GM23248 (cell line): ENCODE measurements at regions not wholly inside any gene's neighbourhood (a gene's known extent, or its start where the extent isn't known, plus 50 kb on each side); places are given as distances from the start of the nearest gene placed in this dataset.

ENCODE experiments used
- DNase-seq: peaks from one replicate; pipeline ENCODE4 v3.0.0-alpha.2; 2015
- H2AFZ ChIP-seq: fragments of 200-600 bp; sonication (generic); 2 replicates; pipeline ENCODE4 v1.6.1; 2016; ENCODE audit warnings: antibody characterized with exemption
- H3F3A ChIP-seq: fragments of 200-600 bp; sonication (generic); 2 replicates; pipeline ENCODE4 v1.6.1; 2016; ENCODE audit warnings: mild to moderate bottlenecking, antibody characterized with exemption, mixed run types; ENCODE audit not compliant: insufficient read depth
- H3K27ac ChIP-seq: fragments of 200-600 bp; sonication (generic); 2 replicates; pipeline ENCODE4 v1.5.1; 2016; ENCODE audit warnings: mild to moderate bottlenecking
- H3K27me3 ChIP-seq: fragments of 200-600 bp; sonication (generic); replicated peaks from 2 replicates; pipeline ENCODE4 v1.6.1; 2016; ENCODE audit warnings: mild to moderate bottlenecking; ENCODE audit not compliant: insufficient read depth
- H3K36me3 ChIP-seq: fragments of 200-600 bp; sonication (generic); 2 replicates; pipeline ENCODE4 v1.6.1; 2016; ENCODE audit warnings: low read depth, mild to moderate bottlenecking
- H3K4me1 ChIP-seq: fragments of 200-600 bp; sonication (generic); 2 replicates; pipeline ENCODE4 v1.6.1; 2016; ENCODE audit warnings: mild to moderate bottlenecking; ENCODE audit not compliant: insufficient read depth
- H3K4me2 ChIP-seq: fragments of 200-600 bp; sonication (generic); one replicate; pipeline ENCODE4 v1.6.1; 2016; ENCODE audit warnings: mild to moderate bottlenecking; ENCODE audit not compliant: unreplicated experiment
- H3K4me3 ChIP-seq: fragments of 200-600 bp; sonication (generic); 2 replicates; pipeline ENCODE4 v1.5.1; 2016; ENCODE audit warnings: mild to moderate bottlenecking
- H3K79me2 ChIP-seq: fragments of 200-600 bp; sonication (generic); 2 replicates; pipeline ENCODE4 v1.6.1; 2016; ENCODE audit warnings: mild to moderate bottlenecking; ENCODE audit not compliant: insufficient read depth
- H3K9ac ChIP-seq: fragments of 200-600 bp; sonication (generic); 2 replicates; pipeline ENCODE4 v1.6.1; 2016; ENCODE audit warnings: mild to moderate bottlenecking
- H3K9me2 ChIP-seq: fragments of 200-600 bp; sonication (generic); 2 replicates; pipeline ENCODE4 v1.6.1; 2016; ENCODE audit warnings: mixed run types, mild to moderate bottlenecking, moderate library complexity; ENCODE audit not compliant: insufficient read depth
- H3K9me3 ChIP-seq: fragments of 200-600 bp; sonication (generic); one replicate; pipeline ENCODE4 v1.6.1; 2017; ENCODE audit warnings: low read depth
- H4K20me1 ChIP-seq: fragments of 200-600 bp; sonication (generic); 2 replicates; pipeline ENCODE4 v1.6.0; 2016; ENCODE audit not compliant: insufficient read depth
- EZH2 ChIP-seq: fragments of 200-600 bp; sonication (generic); IDR thresholded peaks from 2 replicates; pipeline ENCODE4 v1.6.1; 2018; ENCODE audit warnings: antibody characterized with exemption, mild to moderate bottlenecking; ENCODE audit not compliant: insufficient read depth, poor library complexity, severe bottlenecking
- EZH2phosphoT487 ChIP-seq: fragments of 200-600 bp; sonication (generic); IDR thresholded peaks from 2 replicates; pipeline ENCODE4 v1.6.1; 2018; ENCODE audit warnings: antibody characterized with exemption, moderate library complexity, mild to moderate bottlenecking, low read depth; ENCODE audit not compliant: insufficient read depth
- WGBS, 2 experiments: methylation state at CpG; one replicate each; pipeline ENCODE4 v1.1.6; 2015 to 2017; ENCODE audit warnings: low lambda C conversion rate in 2 of 2, low coverage in 1 of 2; ENCODE audit errors: missing lambda C conversion rate in 2 of 2; 5-methylcytosine and 5-hydroxymethylcytosine counted together
- in situ Hi-C: fragments of 300-500 bp; cut with MboI; formaldehyde crosslinking; loops from 2 replicates; pipeline ENCODE4 v1.15.0; 2020

DNA sequence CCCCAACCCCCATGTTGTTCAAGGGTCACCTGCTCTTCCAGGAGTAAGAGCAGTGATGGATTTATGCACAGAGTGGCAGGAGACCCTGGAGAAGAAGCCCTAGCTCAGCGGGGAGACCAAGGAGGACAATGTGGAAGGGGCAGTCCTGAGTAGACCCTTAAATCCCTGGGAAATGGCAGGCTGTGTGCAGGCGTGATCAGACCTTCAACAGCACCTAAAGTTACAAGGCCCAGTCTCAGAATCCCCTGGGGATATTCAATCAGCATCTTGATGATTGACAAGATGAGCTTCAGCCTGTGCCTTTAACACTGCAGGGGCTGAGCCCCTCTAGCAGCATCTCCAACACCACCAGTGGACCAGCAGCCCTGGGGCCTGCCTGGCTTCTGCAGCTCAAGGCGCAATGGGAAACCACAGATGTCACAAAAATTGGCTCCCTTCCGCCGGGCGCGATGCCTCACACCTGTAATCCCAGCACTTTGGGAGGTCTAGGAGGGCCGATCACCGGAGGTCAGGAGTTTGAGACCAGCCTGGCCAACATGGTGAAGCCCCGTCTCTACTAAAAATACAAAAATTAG, 60.4 kb downstream of the IRF2BP2 start:
- Histone ChIP-seq H3K9me3 (no peaks in the 10 kb centered on the region), H4K20me1 (no peaks in the 10 kb centered on the region), H3F3A (peaks cover 38% of the 10 kb centered on the region), H3K36me3 (no peaks in the 10 kb centered on the region), H2AFZ (no peak overlapping the region), H3K4me2 (no peak overlapping the region), H3K27me3 (no peaks in the 10 kb centered on the region), H3K9ac (no peak overlapping the region), H3K4me3 (no peak overlapping the region), H3K79me2 (no peaks in the 10 kb centered on the region), H3K9me2 (no peaks in the 10 kb centered on the region), H3K4me1 (peaks cover 25% of the 10 kb centered on the region), H3K27ac (no peak overlapping the region)
- no peak for TF ChIP-seq EZH2
- TF ChIP-seq EZH2phosphoT487, result no peak
- WGBS, 2 experiments, result 91 to 96% methylated on average over 10 of the region's 10 CpGs
- no peak for DNase-seq
- in situ Hi-C loops, result no loop called here

DNA sequence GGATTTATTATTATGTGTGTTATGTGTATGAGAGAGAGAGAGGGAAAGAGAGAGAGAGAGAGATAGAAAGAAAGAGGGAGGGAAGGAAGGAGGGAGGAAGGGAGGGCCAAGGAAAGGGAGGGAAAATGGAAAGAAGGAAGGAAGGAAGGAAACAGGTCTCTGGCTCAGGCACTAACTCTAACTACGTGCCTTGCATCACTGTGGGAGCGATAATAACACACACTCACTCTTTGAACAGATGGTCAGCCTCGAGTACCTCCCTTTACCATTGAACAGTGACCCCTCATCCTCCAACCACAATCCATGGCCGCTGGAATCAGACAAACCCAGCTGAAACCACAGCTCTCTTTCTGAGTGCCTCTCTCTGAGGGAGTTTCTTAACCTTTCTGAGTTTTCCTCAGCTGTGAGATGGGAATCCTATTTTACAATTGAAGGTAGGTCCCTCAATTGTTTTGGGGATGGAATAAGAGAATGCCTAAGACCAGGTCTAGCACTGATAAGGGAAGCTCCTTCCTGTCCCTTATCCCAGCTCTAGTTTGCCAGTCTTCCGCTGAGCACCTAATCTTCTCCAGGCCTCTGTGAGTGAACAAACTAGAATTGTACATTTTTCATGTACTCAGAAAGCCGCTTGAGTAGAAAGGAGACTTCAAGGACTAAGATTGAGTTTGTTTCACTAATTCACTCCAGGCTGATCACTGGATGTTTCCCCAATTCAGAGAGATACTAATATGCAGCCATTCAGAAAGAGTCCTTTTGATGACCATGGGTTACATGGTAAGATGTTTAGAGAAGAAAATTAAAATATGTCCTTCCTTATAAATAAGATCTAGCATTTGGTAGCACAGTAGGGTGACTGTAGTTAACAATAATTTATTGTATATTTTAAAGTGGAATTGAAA, 62.8 kb downstream of the IRF2BP2 start:
- H3F3A ChIP-seq, result peaks cover 14% of the 10 kb centered on the region
- H3K4me2 ChIP-seq, result no peak overlapping the region
- H2AFZ ChIP-seq, result no peak overlapping the region
- no peak for DNase-seq
- H3K9ac ChIP-seq, result no peak overlapping the region
- H3K9me2 ChIP-seq, result no peaks in the 10 kb centered on the region
- TF ChIP-seq EZH2phosphoT487, result no peak
- no peak for TF ChIP-seq EZH2
- H3K79me2 ChIP-seq, result no peaks in the 10 kb centered on the region
- H3K27ac ChIP-seq, result no peak overlapping the region
- no peaks in the 10 kb centered on the region for H4K20me1 ChIP-seq
- peaks cover 7% of the 10 kb centered on the region for H3K4me1 ChIP-seq
- in situ Hi-C loops, result no loop called here
- 79 to 80% methylated on average over 6 of the region's 6 CpGs for WGBS, 2 experiments
- H3K4me3 ChIP-seq, result no peak overlapping the region
- H3K36me3 ChIP-seq, result no peaks in the 10 kb centered on the region
- H3K27me3 ChIP-seq, result no peaks in the 10 kb centered on the region
- H3K9me3 ChIP-seq, result no peaks in the 10 kb centered on the region

DNA sequence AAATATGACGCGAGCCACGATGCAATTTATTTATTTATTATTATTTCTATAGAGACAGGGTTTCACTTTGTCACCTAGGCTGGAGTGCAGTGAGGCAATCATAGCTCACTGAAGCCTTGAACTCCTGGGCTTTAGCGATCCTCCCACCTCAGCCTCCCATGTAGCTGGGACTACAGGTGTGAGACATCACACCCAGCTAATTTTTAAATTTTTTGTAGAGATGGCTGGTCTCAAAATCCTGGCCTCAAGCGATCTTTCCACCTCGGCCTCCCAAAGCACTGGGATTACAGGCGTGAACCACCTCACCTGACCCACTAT, 63.6 kb downstream of the IRF2BP2 start:
- Histone ChIP-seq H3K27ac (no peak overlapping the region), H3F3A (peaks cover 17% of the 10 kb centered on the region), H3K9ac (no peak overlapping the region), H3K4me3 (no peak overlapping the region), H3K4me2 (no peak overlapping the region), H2AFZ (no peak overlapping the region), H3K9me3 (no peaks in the 10 kb centered on the region), H3K4me1 (peaks cover 7% of the 10 kb centered on the region), H3K79me2 (no peaks in the 10 kb centered on the region), H3K27me3 (no peaks in the 10 kb centered on the region), H4K20me1 (no peaks in the 10 kb centered on the region), H3K36me3 (no peaks in the 10 kb centered on the region), H3K9me2 (no peaks in the 10 kb centered on the region)
- in situ Hi-C loops, result no loop called here
- WGBS, 2 experiments, result 94 to 97% methylated on average over 7 of the region's 7 CpGs
- no peak for TF ChIP-seq EZH2phosphoT487
- TF ChIP-seq EZH2, result no peak
- DNase-seq, result no peak

DNA sequence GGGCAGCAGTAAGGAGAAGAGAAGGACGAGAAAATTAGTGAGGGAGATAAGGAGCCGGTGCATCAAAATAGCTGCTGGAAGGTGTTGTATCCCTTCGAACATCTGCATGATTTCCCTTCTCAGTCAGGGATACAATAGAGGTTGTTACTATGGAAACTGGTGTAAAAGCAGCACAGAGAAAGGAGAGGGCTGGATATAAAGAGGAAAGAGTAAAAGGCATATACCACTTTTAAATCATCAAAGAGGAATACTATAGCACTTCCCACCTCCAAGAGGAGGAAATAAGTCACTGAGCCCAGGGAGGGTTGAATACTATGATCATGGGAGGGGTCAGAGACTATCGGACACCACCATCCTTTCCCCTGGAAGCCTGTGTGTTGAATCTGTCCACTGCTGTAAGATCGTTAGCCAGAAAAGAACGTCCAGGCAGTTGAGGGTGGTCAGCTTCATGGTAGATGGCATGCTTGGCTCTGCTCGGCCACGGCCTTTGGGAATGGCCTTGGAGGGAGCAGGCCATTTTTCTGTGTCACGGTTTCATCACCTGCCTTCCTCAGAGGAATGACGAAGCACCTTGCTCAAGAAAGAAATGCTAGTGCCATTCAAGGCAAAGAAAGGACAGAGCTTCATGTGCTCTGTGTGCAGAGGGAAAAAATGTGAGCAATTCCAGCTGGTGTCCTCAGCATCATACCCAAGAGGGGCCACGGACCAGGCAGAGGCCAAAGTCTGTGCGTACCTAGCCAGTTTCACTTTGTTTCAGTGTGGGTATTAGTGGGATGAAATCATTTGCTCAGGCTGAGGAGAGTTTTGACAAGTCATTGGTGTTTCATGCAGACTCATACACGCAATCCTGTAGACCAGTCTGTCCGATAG, 64.2 kb downstream of the IRF2BP2 start:
- H3K9me2 ChIP-seq, result no peaks in the 10 kb centered on the region
- H4K20me1 ChIP-seq, result no peaks in the 10 kb centered on the region
- H2AFZ ChIP-seq, result no peak overlapping the region
- H3K9me3 ChIP-seq, result no peaks in the 10 kb centered on the region
- no peak for TF ChIP-seq EZH2
- no peak for TF ChIP-seq EZH2phosphoT487
- peaks cover 17% of the 10 kb centered on the region for H3F3A ChIP-seq
- in situ Hi-C loops, result no loop called here
- no peak overlapping the region for H3K9ac ChIP-seq
- H3K4me2 ChIP-seq, result no peak overlapping the region
- H3K79me2 ChIP-seq, result no peaks in the 10 kb centered on the region
- H3K36me3 ChIP-seq, result no peaks in the 10 kb centered on the region
- peaks cover 7% of the 10 kb centered on the region for H3K4me1 ChIP-seq
- DNase-seq, result no peak
- no peak overlapping the region for H3K4me3 ChIP-seq
- 76 to 81% methylated on average over 14 of the region's 14 CpGs for WGBS, 2 experiments
- H3K27ac ChIP-seq, result no peak overlapping the region
- H3K27me3 ChIP-seq, result no peaks in the 10 kb centered on the region
